HG02759 (cell line): ENCODE measurements at regions not wholly inside any gene's neighbourhood (a gene's known extent, or its start where the extent isn't known, plus 50 kb on each side); places are given as distances from the start of the nearest gene placed in this dataset.
"Not testable (repeated sequence)": the region's sequence is repeated elsewhere in the genome, so short reads cannot be mapped to it uniquely, and the experiment has no call there.

ENCODE experiments used
- ATAC-seq: cut with Tn5 transposase; IDR thresholded peaks from one replicate; pipeline ENCODE4 v1.9.1; 2021; ENCODE audit warnings: mild to moderate bottlenecking, moderate library complexity; ENCODE audit not compliant: unreplicated experiment

GRCh38 chr9:129440435-129441186 lies 180.3 kb downstream of the C9orf50 start:
- no peak for ATAC-seq

GRCh38 chr9:129439242-129439641 lies 181.7 kb downstream of the C9orf50 start:
- no peak for ATAC-seq

- ATAC-seq: no peak
Observed at GRCh38 chr9:129437626-129438323, 183.1 kb downstream of the C9orf50 start.

GRCh38 chr9:129436751-129437625 lies 183.9 kb downstream of the C9orf50 start:
- ATAC-seq: no peak

- no peak for ATAC-seq
Observed at GRCh38 chr9:129435988-129436717, 184.7 kb downstream of the C9orf50 start.

GRCh38 chr9:129435291-129435690 lies 185.6 kb downstream of the C9orf50 start:
- no peak for ATAC-seq

- no peak for ATAC-seq
Observed at GRCh38 chr9:129434187-129434586, 186.7 kb downstream of the C9orf50 start.

- ATAC-seq: no peak
Observed at GRCh38 chr9:129432297-129433154, 188.4 kb downstream of the C9orf50 start.

- ATAC-seq: no peak
Observed at GRCh38 chr9:129430940-129431643, 189.8 kb downstream of the C9orf50 start.

- no peak for ATAC-seq
Observed at GRCh38 chr9:129428864-129429577, 191.9 kb downstream of the C9orf50 start.

GRCh38 chr9:129427149-129427548 lies 193.8 kb downstream of the C9orf50 start:
- ATAC-seq: no peak

- ATAC-seq: not testable (repeated sequence)
Observed at GRCh38 chr9:129423755-129424154, 197.1 kb downstream of the C9orf50 start.

GRCh38 chr9:129423216-129423615 lies 197.7 kb downstream of the C9orf50 start:
- ATAC-seq: no peak

- no peak for ATAC-seq
Observed at GRCh38 chr9:129422843-129423192, 198.1 kb downstream of the C9orf50 start.

GRCh38 chr9:129422032-129422842 lies 198.7 kb downstream of the C9orf50 start:
- no peak for ATAC-seq

- ATAC-seq: no peak
Observed at GRCh38 chr9:129421371-129421770, 199.5 kb downstream of the C9orf50 start.

GRCh38 chr9:129420721-129421120 lies 200.2 kb downstream of the C9orf50 start:
- no peak for ATAC-seq

- no peak for ATAC-seq
Observed at GRCh38 chr9:129419382-129419899, 201.5 kb downstream of the C9orf50 start.
